GM18505 (cell line): ENCODE measurements at regions not wholly inside any gene's neighbourhood (a gene's known extent, or its start where the extent isn't known, plus 50 kb on each side); places are given as distances from the start of the nearest gene placed in this dataset.

ENCODE experiments used
- ATAC-seq: cut with Tn5 transposase; IDR thresholded peaks from one replicate; pipeline ENCODE4 v1.9.1; 2021; ENCODE audit not compliant: unreplicated experiment
- POLR2A ChIP-seq: IDR thresholded peaks from 4 replicates; pipeline ENCODE4 v1.6.1; 2011; ENCODE audit warnings: borderline replicate concordance; ENCODE audit not compliant: insufficient read depth, insufficient read length; ENCODE audit errors: extremely low read depth

- no peak for ATAC-seq
- TF ChIP-seq POLR2A = no peak
Measured at GRCh38 chr7:31398815-31399214, 58.3 kb upstream of the NEUROD6 start.

GRCh38 chr7:31407178-31407676 lies 66.7 kb upstream of the NEUROD6 start:
- no peak for TF ChIP-seq POLR2A
- ATAC-seq = no peak

- no peak for ATAC-seq
- TF ChIP-seq POLR2A = no peak
Measured at GRCh38 chr7:31408140-31408729, 67.7 kb upstream of the NEUROD6 start.

GRCh38 chr7:31410265-31410664 lies 69.7 kb upstream of the NEUROD6 start:
- ATAC-seq = no peak
- no peak for TF ChIP-seq POLR2A

GRCh38 chr7:31411416-31411815 lies 70.9 kb upstream of the NEUROD6 start:
- TF ChIP-seq POLR2A = no peak
- no peak for ATAC-seq

DNA sequence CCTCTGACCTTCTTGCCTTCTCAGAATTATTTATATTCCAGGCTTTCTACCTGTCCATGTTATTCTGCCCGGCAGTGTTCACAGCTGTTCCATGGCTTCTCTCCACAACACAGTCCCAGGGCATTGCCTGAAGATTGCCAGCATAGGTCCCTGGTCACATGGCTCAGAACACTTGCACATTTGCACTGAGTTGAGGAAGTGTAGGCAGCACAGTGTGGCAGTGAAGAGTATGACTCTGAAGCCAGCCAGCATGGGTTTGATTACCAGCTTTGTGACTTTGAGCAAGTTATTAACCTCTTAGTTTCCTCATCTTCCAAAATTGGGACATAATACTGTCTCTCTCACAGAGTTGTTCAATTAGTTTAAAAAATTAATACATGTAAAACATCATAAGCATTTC lies 73.2 kb upstream of the NEUROD6 start:
- TF ChIP-seq POLR2A = no peak
- ATAC-seq = no peak

- TF ChIP-seq POLR2A = no peak
- ATAC-seq = no peak
Measured at GRCh38 chr7:31416381-31416870, 75.9 kb upstream of the NEUROD6 start.

DNA sequence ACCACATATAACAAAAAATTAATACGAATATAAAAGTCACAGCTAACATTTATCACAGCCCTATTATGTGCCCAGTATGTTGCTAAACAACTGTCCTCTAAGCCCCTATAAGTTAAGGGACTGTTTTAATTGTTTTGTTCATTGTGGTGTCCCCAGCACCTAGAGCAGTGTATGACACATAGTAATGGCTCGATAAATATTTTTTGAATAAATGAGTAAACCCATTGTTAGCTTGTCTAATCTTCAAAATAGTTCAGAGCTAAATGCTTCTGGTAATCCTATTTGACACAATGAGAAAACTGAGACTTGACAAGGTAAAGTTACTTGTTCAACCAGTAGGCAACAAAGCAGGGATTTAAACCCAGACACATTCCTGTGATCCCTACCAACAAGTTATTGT lies 78.4 kb upstream of the NEUROD6 start:
- no peak for ATAC-seq
- no peak for TF ChIP-seq POLR2A

GRCh38 chr7:31419505-31420055 lies 79.1 kb upstream of the NEUROD6 start:
- ATAC-seq = no peak
- TF ChIP-seq POLR2A = no peak

DNA sequence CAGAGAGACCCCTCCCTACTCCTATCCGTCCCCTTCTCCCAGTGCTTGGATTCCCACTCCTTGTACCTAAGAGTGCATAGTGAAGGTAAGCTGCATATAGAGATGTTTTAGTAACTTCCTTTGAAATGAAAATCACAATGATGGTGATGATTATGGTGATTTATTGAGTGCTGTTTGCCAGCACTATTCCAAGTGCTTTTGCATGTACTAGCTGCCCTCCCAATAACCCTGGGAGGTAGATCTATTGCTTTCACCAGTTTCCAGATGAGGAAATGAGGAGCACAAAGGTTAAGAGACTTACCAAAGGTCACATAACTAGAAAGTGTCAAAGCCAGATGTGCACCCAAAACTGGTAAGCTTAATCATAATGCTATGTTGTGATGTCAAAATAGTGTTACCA lies 80.4 kb upstream of the NEUROD6 start:
- ATAC-seq = no peak
- no peak for TF ChIP-seq POLR2A

DNA sequence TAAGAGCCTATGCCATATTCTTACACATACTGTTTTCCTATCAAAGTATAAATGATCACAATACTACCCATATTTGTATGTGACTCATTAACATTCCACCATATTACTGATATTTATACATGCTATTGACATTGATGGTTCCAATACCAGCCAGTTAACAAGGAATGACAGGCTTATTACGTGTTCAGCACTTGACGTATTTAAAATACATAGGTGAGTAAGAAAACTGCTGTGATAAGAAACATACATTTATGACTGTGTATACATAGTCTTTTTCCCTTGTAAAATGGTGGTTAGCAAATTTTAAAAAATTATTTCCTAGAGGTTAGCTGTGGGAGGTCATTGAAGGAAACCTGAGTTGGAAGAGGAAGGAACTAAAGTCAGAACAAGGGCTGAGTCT lies 81.1 kb upstream of the NEUROD6 start:
- TF ChIP-seq POLR2A = no peak

GRCh38 chr7:31423994-31424393 lies 83.5 kb upstream of the NEUROD6 start:
- ATAC-seq = no peak
- TF ChIP-seq POLR2A = no peak

More for the DNA sequence above, 81.1 kb upstream of the NEUROD6 start:
- ATAC-seq = no peak

DNA sequence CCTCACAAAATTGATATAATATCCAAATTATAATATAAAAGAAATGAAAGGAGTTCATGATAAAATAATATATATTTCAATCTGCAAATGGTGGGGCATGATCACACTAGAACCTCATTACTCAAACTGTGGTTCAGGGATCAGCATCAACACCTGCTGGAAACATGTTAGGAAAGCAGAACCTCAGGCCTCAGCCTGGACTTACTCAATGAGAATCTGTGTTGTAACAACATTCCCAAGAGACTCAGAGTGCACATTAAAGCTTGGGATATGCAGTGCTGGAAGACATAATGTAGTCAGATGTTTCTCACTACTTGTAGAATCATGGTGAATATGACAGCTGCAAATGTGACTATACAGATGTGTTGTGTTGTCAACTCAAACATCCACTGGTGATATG lies 81.7 kb upstream of the ITPRID1 start:
- no peak for TF ChIP-seq POLR2A
- ATAC-seq = no peak

DNA sequence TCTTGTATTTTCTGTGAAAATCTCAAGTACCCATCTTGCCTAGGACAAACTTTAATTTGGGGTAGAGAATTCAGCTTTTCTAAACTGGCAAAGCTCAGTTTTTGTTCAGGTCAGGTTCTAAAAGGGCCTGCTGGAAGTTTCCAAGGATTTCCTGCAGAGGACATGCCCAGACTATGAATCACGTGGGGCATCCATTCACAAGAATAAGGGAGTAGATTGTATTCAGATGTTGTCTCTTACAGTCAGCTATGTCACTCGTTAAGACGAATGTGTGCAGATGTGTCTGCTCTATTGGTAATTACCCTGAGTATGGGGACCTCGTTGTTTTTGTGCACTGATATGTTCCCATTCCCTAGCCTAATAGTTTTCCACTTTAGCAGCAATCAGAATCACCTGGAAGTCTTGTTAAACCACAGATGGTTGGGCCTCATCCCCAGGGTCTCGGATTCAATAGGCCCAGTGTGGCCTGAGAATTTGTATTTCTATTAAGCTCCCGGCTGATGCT lies 81.0 kb upstream of the ITPRID1 start:
- ATAC-seq = no peak
- no peak for TF ChIP-seq POLR2A
